GM06990 (cell line): ENCODE measurements at regions not wholly inside any gene's neighbourhood (a gene's known extent, or its start where the extent isn't known, plus 50 kb on each side); places are given as distances from the start of the nearest gene placed in this dataset.

Experiments used
- DNase-seq: peaks from one replicate; pipeline ENCODE4 v3.0.0-alpha.2; 2011; ENCODE audit not compliant: insufficient read length; ENCODE audit errors: extremely low read depth
- H3K27me3 ChIP-seq: replicated peaks from 2 replicates; pipeline ENCODE4 v1.6.0; 2011; ENCODE audit warnings: low read length; ENCODE audit not compliant: control insufficient read depth, insufficient read depth
- H3K36me3 ChIP-seq: 2 replicates; pipeline ENCODE4 v1.5.1; 2011; ENCODE audit warnings: low read length; ENCODE audit not compliant: control insufficient read depth, insufficient read depth
- H3K4me3 ChIP-seq: replicated peaks from 2 replicates; pipeline ENCODE4 v1.5.1; 2011; ENCODE audit warnings: low read depth, mild to moderate bottlenecking, control low read depth, low read length
- CTCF ChIP-seq: IDR thresholded peaks from 2 replicates; pipeline ENCODE4 v1.5.1; 2011; ENCODE audit warnings: low read length, control low read depth, mild to moderate bottlenecking, inconsistent platforms; ENCODE audit not compliant: insufficient read depth, poor library complexity, severe bottlenecking

GRCh38 chr5:15008921-15009320, 137.3 kb upstream of the ANKH start:
- H3K27me3 ChIP-seq: no peaks in the 10 kb centered on the region
- DNase-seq: no peak
- H3K36me3 ChIP-seq: no peaks in the 10 kb centered on the region
- TF ChIP-seq CTCF: no peak
- H3K4me3 ChIP-seq: no peak overlapping the region

- TF ChIP-seq CTCF: no peak
- H3K4me3 ChIP-seq: no peak overlapping the region
- no peak for DNase-seq
- no peaks in the 10 kb centered on the region for H3K27me3 ChIP-seq
- no peaks in the 10 kb centered on the region for H3K36me3 ChIP-seq
These were observed 136.9 kb upstream of the ANKH start for GRCh38 chr5:15008476-15008875.

- Histone ChIP-seq H3K4me3 (no peak overlapping the region), H3K27me3 (no peaks in the 10 kb centered on the region), H3K36me3 (no peaks in the 10 kb centered on the region)
- no peak for TF ChIP-seq CTCF
- no peak for DNase-seq
These were observed 136.1 kb upstream of the ANKH start for GRCh38 chr5:15007646-15008045.

- no peak for DNase-seq
- Histone ChIP-seq H3K27me3 (no peaks in the 10 kb centered on the region), H3K4me3 (no peak overlapping the region), H3K36me3 (no peaks in the 10 kb centered on the region)
- no peak for TF ChIP-seq CTCF
These were observed 132.9 kb upstream of the ANKH start for GRCh38 chr5:15004506-15004905.

GRCh38 chr5:15003511-15003920, 131.9 kb upstream of the ANKH start:
- peak; percentile 73 for TF ChIP-seq CTCF
- no peaks in the 10 kb centered on the region for H3K36me3 ChIP-seq
- no peaks in the 10 kb centered on the region for H3K27me3 ChIP-seq
- no peak overlapping the region for H3K4me3 ChIP-seq
- DNase-seq: no peak

- DNase-seq: no peak
- Histone ChIP-seq H3K27me3 (no peaks in the 10 kb centered on the region), H3K4me3 (no peak overlapping the region), H3K36me3 (no peaks in the 10 kb centered on the region)
- TF ChIP-seq CTCF: no peak
These were observed 131.2 kb upstream of the ANKH start for GRCh38 chr5:15002791-15003190.
